ENCODE measurements at regions not wholly inside any gene's neighbourhood (a gene's known extent, or its start where the extent isn't known, plus 50 kb on each side); places are given as distances from the start of the nearest gene placed in this dataset.

- TF ChIP-seq EZH2 (IDR thresholded peaks at IDR 0.05; ENCODE audit: low read length, unreplicated experiment): no peak
- no peak for TF ChIP-seq CTCF (conservative IDR thresholded peaks at IDR 0.05; ENCODE audit: low read depth, low read length)
- no peak for TF ChIP-seq EZH2phosphoT487 (IDR thresholded peaks at IDR 0.05; ENCODE audit: borderline replicate concordance, low read length)
Observed at GRCh38 chr3:21909096-21909495, 158.1 kb upstream of the ZNF385D start.
